NCI-H187 treated with DMSO at 0.1 percent for 48 hours (cell line): ENCODE measurements at regions not wholly inside any gene's neighbourhood (a gene's known extent, or its start where the extent isn't known, plus 50 kb on each side); places are given as distances from the start of the nearest gene placed in this dataset.

Experiments
- DNase-seq: peaks from one replicate; lab custom pipeline; 2025; lab: John Stamatoyannopoulos, UW

- DNase-seq, result no peak
These were observed 192.5 kb upstream of the PPP2R2D start for GRCh38 chr10:131708225-131708880.

GRCh38 chr10:131710142-131710861, 190.5 kb upstream of the PPP2R2D start:
- no peak for DNase-seq

GRCh38 chr10:131722121-131722520, 178.7 kb upstream of the PPP2R2D start:
- DNase-seq, result no peak

- no peak for DNase-seq
These were observed 178.1 kb upstream of the PPP2R2D start for GRCh38 chr10:131722525-131723264.

GRCh38 chr10:131723297-131724168, 177.3 kb upstream of the PPP2R2D start:
- DNase-seq, result no peak

- no peak for DNase-seq
These were observed 176.7 kb upstream of the PPP2R2D start for GRCh38 chr10:131724169-131724545.

GRCh38 chr10:131724891-131725580, 175.8 kb upstream of the PPP2R2D start:
- DNase-seq, result no peak

- no peak for DNase-seq
These were observed 175.2 kb upstream of the PPP2R2D start for GRCh38 chr10:131725581-131726069.

- no peak for DNase-seq
These were observed 174.5 kb upstream of the PPP2R2D start for GRCh38 chr10:131726076-131726880.

- no peak for DNase-seq
These were observed 173.8 kb upstream of the PPP2R2D start for GRCh38 chr10:131726967-131727366.

GRCh38 chr10:131727560-131727959, 173.2 kb upstream of the PPP2R2D start:
- DNase-seq, result no peak

GRCh38 chr10:131728286-131729228, 172.3 kb upstream of the PPP2R2D start:
- DNase-seq, result no peak

GRCh38 chr10:131729361-131729760, 171.4 kb upstream of the PPP2R2D start:
- DNase-seq, result no peak

- no peak for DNase-seq
These were observed 170.7 kb upstream of the PPP2R2D start for GRCh38 chr10:131729938-131730660.

GRCh38 chr10:131730771-131731497, 169.9 kb upstream of the PPP2R2D start:
- no peak for DNase-seq

GRCh38 chr10:131731780-131732630, 168.8 kb upstream of the PPP2R2D start:
- DNase-seq, result no peak

GRCh38 chr10:131732631-131733127, 168.1 kb upstream of the PPP2R2D start:
- no peak for DNase-seq
